ENCODE measurements at regions not wholly inside any gene's neighbourhood (a gene's known extent, or its start where the extent isn't known, plus 50 kb on each side); places are given as distances from the start of the nearest gene placed in this dataset.

GRCh38 chr11:12617632-12618031 is 56.6 kb upstream of the TEAD1 start:
- TF ChIP-seq EP300 (IDR thresholded peaks at IDR 0.05) (no peak), POLR2A (IDR thresholded peaks at IDR 0.05) (no peak)

Data from ovary (tissue), 1 donor.